WTC11 (cell line): ENCODE measurements at regions not wholly inside any gene's neighbourhood (a gene's known extent, or its start where the extent isn't known, plus 50 kb on each side); places are given as distances from the start of the nearest gene placed in this dataset.

Experiments
- ATF3 ChIP-seq: sonication (generic); formaldehyde crosslinking; conservative IDR thresholded peaks from 2 replicates; pipeline ENCODE4 v1.8.1; 2022; ENCODE audit warnings: mild to moderate bottlenecking, missing genetic modification reagents
- CTCF ChIP-seq: fragments of 200-600 bp; IDR thresholded peaks from 2 replicates; pipeline ENCODE4 v1.8.0; 2022; ENCODE audit warnings: antibody characterized with exemption
- FOXP4 ChIP-seq: sonication (generic); formaldehyde crosslinking; IDR thresholded peaks from 2 replicates; pipeline ENCODE4 v1.8.0; 2022; ENCODE audit warnings: mild to moderate bottlenecking, missing genetic modification reagents
- HMGXB4 ChIP-seq: sonication (generic); formaldehyde crosslinking; IDR thresholded peaks from 2 replicates; pipeline ENCODE4 v1.8.1; 2023; ENCODE audit warnings: mild to moderate bottlenecking, moderate library complexity, missing genetic modification reagents
- MAX ChIP-seq: sonication (generic); formaldehyde crosslinking; IDR thresholded peaks from 2 replicates; pipeline ENCODE4 v1.8.0; 2022; ENCODE audit warnings: mild to moderate bottlenecking, missing genetic modification reagents
- USF2 ChIP-seq: sonication (generic); formaldehyde crosslinking; IDR thresholded peaks from 2 replicates; pipeline ENCODE4 v1.8.1; 2023; ENCODE audit warnings: mild to moderate bottlenecking, missing genetic modification reagents, moderate library complexity

- TF ChIP-seq HMGXB4 (CRISPR knock-in tag): no peak
- TF ChIP-seq CTCF: no peak
- TF ChIP-seq FOXP4 (CRISPR knock-in tag): no peak
- TF ChIP-seq MAX: no peak
- TF ChIP-seq ATF3 (CRISPR knock-in tag): no peak
- no peak for TF ChIP-seq USF2 (CRISPR knock-in tag)
These were observed 144.0 kb upstream of the PPP1R3A start for GRCh38 chr7:114062810-114063209.
